GM03348 (cell line): ENCODE measurements at regions not wholly inside any gene's neighbourhood (a gene's known extent, or its start where the extent isn't known, plus 50 kb on each side); places are given as distances from the start of the nearest gene placed in this dataset.
"Not testable (repeated sequence)": the region's sequence is repeated elsewhere in the genome, so short reads cannot be mapped to it uniquely, and the experiment has no call there.

Experiments used
- DNase-seq: peaks from one replicate; pipeline ENCODE4 v3.0.0; 2012; ENCODE audit warnings: low spot score

- not testable (repeated sequence) for DNase-seq
Observed at GRCh38 chr10:131839880-131840787, 60.7 kb upstream of the PPP2R2D start.

DNA sequence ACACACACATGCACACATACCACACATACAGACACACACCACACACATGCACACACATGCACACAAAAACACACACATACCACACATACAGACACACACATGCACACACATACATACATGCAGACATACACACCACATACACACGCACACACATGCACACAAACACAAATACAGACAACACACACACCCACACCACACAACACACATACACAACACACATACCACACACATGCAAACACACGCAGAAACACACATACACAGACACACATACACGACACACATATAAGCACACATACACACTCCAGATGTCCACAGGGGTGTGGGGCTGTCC, 60.1 kb upstream of the PPP2R2D start:
- DNase-seq: no peak

GRCh38 chr10:131841131-131841660, 59.6 kb upstream of the PPP2R2D start:
- DNase-seq: no peak

- DNase-seq: no peak
Observed at GRCh38 chr10:131841661-131842139, 59.1 kb upstream of the PPP2R2D start.

GRCh38 chr10:131842351-131843088, 58.3 kb upstream of the PPP2R2D start:
- DNase-seq: no peak

- no peak for DNase-seq
Observed at GRCh38 chr10:131843089-131843595, 57.7 kb upstream of the PPP2R2D start.

DNA sequence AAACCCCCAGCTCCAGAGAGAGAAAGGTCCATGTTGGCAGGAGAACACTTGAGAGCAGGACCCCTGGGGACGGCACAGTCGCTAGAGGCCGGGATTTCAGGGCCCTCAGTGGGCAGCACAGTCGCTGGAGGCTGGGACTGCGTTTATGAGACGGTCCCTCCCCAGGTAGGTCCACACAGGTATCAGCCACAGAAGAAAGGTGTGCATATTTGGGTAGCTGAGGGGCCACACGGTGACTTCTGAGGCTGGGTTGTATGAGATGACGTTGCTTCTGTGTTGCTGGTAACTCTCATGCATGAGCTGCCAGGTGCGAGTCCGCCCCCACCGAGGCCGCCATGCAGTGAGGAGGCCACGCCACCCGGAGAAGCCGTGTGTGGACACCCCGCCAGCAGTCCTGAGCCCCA, 56.9 kb upstream of the PPP2R2D start:
- DNase-seq: no peak

GRCh38 chr10:131844529-131845084, 56.2 kb upstream of the PPP2R2D start:
- DNase-seq: no peak

DNA sequence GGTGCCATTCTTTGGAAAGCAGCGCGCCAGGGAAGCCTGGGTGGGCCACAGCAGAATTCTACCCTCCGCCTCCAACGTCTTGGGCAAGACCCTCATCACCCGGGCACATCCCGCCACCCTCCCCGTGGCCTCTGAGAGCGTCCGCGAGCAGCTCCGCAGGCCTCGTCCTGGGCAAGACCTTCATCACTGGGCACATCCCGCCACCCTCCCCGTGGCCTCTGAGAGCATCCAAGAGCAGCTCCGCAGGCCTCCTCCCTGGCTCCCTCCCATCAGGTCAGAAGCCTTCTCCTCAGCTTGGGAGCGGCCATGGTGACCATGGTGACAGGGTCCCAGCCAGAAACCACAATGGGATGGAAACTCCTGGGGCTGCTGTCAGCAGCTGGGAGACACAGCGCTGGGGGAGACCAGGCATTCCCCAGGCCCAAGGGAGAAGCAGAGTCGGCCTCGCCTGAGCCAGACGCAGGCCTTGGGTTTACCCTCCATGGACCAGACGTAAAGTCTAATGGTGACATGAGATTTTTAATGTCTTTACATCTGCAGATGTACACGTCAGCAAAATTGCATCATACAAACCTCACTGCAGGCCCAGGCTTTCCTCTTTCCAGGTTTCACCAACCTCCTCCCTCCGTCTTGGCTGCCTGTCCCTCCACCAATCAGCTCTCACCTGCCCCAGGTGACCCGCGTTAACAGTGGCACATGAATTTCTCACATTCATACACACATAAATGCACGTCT, 55.1 kb upstream of the PPP2R2D start:
- DNase-seq: no peak

- DNase-seq: no peak
Observed at GRCh38 chr10:131846240-131847101, 54.3 kb upstream of the PPP2R2D start.

DNA sequence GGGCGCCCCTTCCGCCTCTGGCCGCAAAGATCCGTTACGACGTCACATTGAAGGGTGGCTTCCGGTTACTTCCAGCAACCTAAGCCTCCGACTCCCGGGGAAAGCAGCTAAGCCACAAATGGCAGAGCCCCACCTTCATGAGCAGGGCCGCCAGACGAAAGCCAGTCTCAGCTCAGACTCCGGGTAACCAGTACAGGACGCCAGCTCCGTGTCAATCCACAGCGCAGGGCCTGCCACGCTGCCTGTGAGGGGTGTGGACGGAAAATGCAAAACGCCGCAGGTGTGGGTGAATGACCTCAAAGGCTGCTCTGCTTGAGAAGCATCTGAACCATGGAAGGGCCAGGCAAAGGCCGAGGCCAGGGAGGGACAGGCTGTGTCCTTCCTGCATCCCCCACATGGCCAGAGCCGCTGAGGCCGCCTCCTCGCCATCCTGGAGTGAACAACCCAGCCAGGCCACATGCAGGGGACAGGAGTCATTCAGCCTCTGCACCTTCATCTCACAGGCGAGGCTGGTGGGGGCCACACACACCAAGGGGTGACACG, 53.5 kb upstream of the PPP2R2D start:
- DNase-seq: no peak

- DNase-seq: no peak
Observed at GRCh38 chr10:131848296-131848695, 52.5 kb upstream of the PPP2R2D start.

DNA sequence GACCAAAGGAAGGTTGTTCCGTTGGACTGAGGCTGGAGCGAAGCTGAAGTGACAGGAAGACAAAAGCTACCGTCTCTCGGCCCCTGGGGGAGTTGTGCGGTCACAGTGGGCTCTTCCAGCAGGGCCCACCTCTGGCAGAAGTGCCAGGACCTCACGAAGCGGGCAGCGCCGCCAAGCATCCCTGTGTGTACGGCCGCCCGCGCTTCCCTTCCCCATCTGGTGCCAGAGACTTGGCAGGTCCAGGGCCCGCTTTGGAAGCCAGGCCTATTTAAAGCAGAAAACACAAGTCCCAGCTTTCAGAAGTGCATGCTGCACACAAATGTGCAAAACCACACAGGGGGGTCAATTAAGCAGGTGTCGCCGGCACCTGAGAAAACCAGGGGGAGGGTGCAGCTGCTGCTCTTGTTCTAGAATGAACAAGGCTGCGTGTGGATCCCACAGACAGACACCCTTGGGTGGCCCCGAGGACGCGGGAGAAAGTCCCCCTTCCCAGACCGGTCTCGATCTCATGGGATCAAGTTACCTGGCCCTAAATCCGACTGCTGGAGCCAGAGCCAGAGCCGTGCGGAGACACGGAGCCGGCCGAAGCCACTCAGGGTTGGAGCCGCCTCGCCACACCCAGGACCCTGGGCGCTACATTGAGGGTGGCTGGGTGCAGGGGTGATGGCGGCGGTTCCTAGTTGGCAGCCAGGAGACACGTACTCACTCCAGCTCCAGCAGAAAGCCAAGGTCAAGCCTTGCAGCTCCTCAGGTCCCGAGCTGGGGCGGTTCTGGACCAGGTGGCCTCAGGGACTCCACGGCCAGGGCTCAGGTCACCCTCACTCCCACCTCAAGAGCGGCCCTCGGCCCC, 51.8 kb upstream of the PPP2R2D start:
- DNase-seq: no peak

DNA sequence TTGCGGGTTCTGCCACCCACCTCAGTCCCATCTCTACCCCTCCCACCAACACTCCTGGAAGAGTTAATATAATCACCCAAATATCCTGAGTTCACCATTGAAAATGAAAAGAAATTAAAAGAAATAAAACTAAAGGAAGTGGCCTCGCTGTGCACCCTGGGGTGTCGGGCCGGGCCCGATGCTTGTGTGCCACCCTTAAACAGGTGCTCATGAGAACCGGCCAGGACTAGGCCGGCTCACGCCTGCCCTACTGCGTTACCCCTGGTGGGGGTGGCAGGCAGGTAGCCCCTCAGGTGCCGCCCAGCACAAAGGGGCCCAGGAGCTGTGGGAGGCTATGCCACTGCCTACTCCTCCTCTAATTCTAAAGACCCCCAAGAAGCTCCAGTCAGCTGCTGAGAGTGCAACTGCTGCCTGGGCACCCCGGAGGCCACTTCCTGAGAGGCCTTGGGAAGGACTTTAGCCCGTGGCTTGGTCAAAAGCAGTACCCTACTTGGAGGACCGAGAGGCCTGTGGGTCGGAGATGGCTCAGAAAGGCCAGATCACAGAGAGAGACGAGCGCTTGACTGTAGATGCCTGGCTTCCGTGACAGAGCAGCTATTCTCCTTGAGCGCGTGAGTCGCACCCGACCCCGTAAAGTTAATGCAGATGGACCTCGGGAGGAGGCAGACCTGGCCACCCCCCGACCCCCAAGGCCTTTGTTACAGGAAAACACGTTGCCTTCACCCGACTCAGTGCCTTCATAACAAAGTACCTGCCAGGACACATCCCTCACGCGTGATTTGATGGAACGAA, 51.0 kb upstream of the PPP2R2D start:
- DNase-seq: no peak

GRCh38 chr10:131850383-131850870, 50.4 kb upstream of the PPP2R2D start:
- DNase-seq: no peak
